ENCODE measurements at regions not wholly inside any gene's neighbourhood (a gene's known extent, or its start where the extent isn't known, plus 50 kb on each side); places are given as distances from the start of the nearest gene placed in this dataset.

DNA sequence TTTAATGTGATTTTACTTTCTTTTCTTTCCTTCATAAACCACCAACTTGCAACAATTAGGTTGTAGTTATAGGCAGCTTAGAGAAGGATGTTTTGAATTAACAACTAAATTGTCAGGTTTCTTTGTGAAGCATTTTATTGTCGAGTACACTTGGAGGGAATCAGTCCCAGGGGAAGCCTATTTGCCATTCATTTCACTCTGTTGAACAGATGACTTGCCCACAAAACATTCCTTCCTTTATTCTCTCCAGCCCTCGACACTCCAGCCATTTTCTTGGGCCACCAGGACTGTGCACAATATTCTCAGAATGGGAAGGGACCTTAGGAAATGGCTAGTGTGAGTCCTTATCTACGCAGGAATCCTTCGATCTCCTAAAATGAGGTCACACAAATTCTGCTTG lies 620.6 kb downstream of the SOX6 start (continued):
- TF ChIP-seq, protein P1, sequence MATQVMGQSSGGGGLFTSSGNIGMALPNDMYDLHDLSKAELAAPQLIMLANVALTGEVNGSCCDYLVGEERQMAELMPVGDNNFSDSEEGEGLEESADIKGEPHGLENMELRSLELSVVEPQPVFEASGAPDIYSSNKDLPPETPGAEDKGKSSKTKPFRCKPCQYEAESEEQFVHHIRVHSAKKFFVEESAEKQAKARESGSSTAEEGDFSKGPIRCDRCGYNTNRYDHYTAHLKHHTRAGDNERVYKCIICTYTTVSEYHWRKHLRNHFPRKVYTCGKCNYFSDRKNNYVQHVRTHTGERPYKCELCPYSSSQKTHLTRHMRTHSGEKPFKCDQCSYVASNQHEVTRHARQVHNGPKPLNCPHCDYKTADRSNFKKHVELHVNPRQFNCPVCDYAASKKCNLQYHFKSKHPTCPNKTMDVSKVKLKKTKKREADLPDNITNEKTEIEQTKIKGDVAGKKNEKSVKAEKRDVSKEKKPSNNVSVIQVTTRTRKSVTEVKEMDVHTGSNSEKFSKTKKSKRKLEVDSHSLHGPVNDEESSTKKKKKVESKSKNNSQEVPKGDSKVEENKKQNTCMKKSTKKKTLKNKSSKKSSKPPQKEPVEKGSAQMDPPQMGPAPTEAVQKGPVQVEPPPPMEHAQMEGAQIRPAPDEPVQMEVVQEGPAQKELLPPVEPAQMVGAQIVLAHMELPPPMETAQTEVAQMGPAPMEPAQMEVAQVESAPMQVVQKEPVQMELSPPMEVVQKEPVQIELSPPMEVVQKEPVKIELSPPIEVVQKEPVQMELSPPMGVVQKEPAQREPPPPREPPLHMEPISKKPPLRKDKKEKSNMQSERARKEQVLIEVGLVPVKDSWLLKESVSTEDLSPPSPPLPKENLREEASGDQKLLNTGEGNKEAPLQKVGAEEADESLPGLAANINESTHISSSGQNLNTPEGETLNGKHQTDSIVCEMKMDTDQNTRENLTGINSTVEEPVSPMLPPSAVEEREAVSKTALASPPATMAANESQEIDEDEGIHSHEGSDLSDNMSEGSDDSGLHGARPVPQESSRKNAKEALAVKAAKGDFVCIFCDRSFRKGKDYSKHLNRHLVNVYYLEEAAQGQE (IDR thresholded peaks at IDR 0.05; ENCODE audit: unreplicated experiment), result no peak
- TF ChIP-seq ZNF331 (CRISPR knock-in tag; IDR thresholded peaks at IDR 0.05; ENCODE audit: low read depth), result no peak

DNA sequence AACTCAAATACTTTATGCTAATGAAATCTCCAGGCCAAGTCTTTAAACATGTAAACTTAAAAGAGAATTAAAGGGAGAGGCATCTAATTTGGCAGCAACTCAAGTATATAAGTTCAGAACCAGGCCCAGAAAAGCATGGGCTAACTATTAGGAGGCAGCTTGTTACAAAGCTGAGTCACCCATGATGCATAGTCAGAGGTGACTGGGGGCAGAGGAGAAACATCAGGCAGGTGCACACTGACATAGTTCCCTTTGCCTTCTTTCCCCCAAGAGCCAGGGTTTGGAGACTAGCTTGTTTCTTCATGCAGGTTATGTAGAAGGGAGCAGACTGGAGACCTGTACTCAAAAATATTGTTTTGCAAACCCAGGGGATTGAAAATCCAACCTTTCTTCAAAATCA lies 619.0 kb downstream of the SOX6 start:
- ATAC-seq (no peak), DNase-seq (ENCODE audit: low spot score) (no peak)
- Mint-ChIP-seq H3K27ac (no peak overlapping the region), H3K4me1 (no peaks in the 10 kb centered on the region; the same call in 2 of the 3 replicates), H3K27me3 (ENCODE audit: insufficient read depth, low read depth, poor library complexity) (no peaks in the 10 kb centered on the region), H3K4me3 (no peak overlapping the region), H3K9me3 (no peaks in the 10 kb centered on the region), H3K36me3 (ENCODE audit: low read depth) (no peaks in the 10 kb centered on the region)
- Histone ChIP-seq H3K79me2 (replicated peaks; ENCODE audit: insufficient read depth) (no peaks in the 10 kb centered on the region), H3K4me2 (no peak overlapping the region), H3F3A (replicated peaks; ENCODE audit: low read depth) (no peaks in the 10 kb centered on the region), H3K4me3 (no peak overlapping the region), H2AFZ (no peak overlapping the region), H3K27ac (ENCODE audit: low read depth) (no peak overlapping the region), H4K20me1 (replicated peaks; ENCODE audit: insufficient read depth) (no peaks in the 10 kb centered on the region), H3K27me3 (ENCODE audit: insufficient read depth) (no peaks in the 10 kb centered on the region), H3K4me1 (ENCODE audit: insufficient read depth) (no peaks in the 10 kb centered on the region), H3K36me3 (ENCODE audit: insufficient read depth) (no peaks in the 10 kb centered on the region), H3K9me2 (ENCODE audit: insufficient read depth) (peaks cover 21% of the 10 kb centered on the region)
- TF ChIP-seq JUNB (IDR thresholded peaks at IDR 0.05; ENCODE audit: unreplicated experiment), result no peak
- no peak for TF ChIP-seq POLR2AphosphoS5 (IDR thresholded peaks at IDR 0.05; ENCODE audit: low read depth)
- TF ChIP-seq ZNF331 (CRISPR knock-in tag; IDR thresholded peaks at IDR 0.05; ENCODE audit: low read depth), result no peak
- TF ChIP-seq EZH2 (IDR thresholded peaks at IDR 0.05; ENCODE audit: low read depth, unreplicated experiment), result no peak
- TF ChIP-seq, protein P2, sequence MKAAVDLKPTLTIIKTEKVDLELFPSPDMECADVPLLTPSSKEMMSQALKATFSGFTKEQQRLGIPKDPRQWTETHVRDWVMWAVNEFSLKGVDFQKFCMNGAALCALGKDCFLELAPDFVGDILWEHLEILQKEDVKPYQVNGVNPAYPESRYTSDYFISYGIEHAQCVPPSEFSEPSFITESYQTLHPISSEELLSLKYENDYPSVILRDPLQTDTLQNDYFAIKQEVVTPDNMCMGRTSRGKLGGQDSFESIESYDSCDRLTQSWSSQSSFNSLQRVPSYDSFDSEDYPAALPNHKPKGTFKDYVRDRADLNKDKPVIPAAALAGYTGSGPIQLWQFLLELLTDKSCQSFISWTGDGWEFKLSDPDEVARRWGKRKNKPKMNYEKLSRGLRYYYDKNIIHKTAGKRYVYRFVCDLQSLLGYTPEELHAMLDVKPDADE (IDR thresholded peaks at IDR 0.05), result no peak
- no peak for TF ChIP-seq CREB1 (CRISPR knock-in tag; IDR thresholded peaks at IDR 0.05; ENCODE audit: low read depth)
- TF ChIP-seq, protein P1 (IDR thresholded peaks at IDR 0.05; ENCODE audit: unreplicated experiment), result no peak
- no peak for TF ChIP-seq EZH2phosphoT487 (IDR thresholded peaks at IDR 0.05; ENCODE audit: unreplicated experiment)
- TF ChIP-seq, protein P3, sequence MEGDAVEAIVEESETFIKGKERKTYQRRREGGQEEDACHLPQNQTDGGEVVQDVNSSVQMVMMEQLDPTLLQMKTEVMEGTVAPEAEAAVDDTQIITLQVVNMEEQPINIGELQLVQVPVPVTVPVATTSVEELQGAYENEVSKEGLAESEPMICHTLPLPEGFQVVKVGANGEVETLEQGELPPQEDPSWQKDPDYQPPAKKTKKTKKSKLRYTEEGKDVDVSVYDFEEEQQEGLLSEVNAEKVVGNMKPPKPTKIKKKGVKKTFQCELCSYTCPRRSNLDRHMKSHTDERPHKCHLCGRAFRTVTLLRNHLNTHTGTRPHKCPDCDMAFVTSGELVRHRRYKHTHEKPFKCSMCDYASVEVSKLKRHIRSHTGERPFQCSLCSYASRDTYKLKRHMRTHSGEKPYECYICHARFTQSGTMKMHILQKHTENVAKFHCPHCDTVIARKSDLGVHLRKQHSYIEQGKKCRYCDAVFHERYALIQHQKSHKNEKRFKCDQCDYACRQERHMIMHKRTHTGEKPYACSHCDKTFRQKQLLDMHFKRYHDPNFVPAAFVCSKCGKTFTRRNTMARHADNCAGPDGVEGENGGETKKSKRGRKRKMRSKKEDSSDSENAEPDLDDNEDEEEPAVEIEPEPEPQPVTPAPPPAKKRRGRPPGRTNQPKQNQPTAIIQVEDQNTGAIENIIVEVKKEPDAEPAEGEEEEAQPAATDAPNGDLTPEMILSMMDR (conservative IDR thresholded peaks at IDR 0.05; ENCODE audit: low read depth in 2 of 2), result no peak
- no peak for TF ChIP-seq STAT1 (IDR thresholded peaks at IDR 0.05; ENCODE audit: unreplicated experiment)
- no peak for TF ChIP-seq NANOG (IDR thresholded peaks at IDR 0.05; ENCODE audit: borderline replicate concordance)
- TF ChIP-seq ZNF114 (CRISPR knock-in tag; IDR thresholded peaks at IDR 0.05), result no peak
